ENCODE measurements at regions not wholly inside any gene's neighbourhood (a gene's known extent, or its start where the extent isn't known, plus 50 kb on each side); places are given as distances from the start of the nearest gene placed in this dataset.
"Not testable (repeated sequence)": the region's sequence is repeated elsewhere in the genome, so short reads cannot be mapped to it uniquely, and the experiment has no call there.

DNA sequence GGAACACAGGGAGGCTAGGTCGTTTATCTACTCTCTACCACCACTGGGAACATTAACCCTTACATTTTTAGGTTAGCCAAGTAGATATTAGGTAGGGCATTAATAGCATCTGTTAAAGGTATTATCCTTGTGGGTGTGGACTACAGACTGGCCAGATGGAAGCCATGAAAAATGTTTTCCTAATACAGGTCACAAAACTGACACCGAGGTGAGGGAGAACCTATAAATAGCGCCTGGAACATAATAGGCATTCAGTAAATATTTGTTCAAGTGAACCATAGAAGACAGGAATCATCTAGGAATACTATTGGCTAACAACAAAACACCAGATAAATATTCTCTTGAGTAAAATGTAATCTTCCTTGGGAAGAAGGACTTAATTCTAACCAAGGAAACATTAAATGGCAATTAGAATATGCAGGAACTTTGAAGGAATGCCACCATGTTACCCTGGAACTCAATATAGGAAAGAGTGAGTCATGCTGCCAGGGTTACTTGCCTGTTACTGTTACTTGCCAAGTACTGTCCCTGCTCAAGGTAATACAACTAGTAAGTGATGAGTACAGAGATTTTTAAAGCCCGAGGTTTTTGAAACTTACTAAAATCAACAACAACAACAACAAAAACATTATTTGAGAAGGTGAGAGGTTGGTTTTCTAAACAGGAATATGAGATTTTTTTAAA is 79.0 kb downstream of the SOX3 start:
- Histone ChIP-seq H3K36me3 (ENCODE audit: control insufficient read depth in 4 of 4, insufficient read depth in 3 of 4, low read depth in 1 of 4, low read length in 3 of 4) (no peaks in the 10 kb centered on the region), H3K9ac (ENCODE audit: low read depth in 1 of 2, low read length in 2 of 2) (no peak overlapping the region), H3K9me3 (ENCODE audit: control insufficient read depth in 4 of 4, low read length in 3 of 4) (no peaks in the 10 kb centered on the region), H3K27me3 (ENCODE audit: control insufficient read depth in 4 of 4, insufficient read depth in 4 of 4, low read length in 3 of 4) (peaks cover 0 to 2% (median 0%) of the 10 kb centered on the region in 4 donors), H3K4me3 (ENCODE audit: low read depth in 1 of 3, low read length in 3 of 3) (no peak overlapping the region), H3K27ac (ENCODE audit: low read depth in 1 of 2, low read length in 2 of 2) (no peak overlapping the region), H3K4me1 (ENCODE audit: control insufficient read depth in 4 of 4, insufficient read depth in 4 of 4, low read length in 3 of 4) (no peaks in the 10 kb centered on the region)
- TF ChIP-seq FOXA2 (IDR thresholded peaks at IDR 0.05) = no peak
- no peak for DNase-seq (ENCODE audit: low spot score)
- 54% methylated on average over 4 of the region's 4 CpGs for WGBS

DNA sequence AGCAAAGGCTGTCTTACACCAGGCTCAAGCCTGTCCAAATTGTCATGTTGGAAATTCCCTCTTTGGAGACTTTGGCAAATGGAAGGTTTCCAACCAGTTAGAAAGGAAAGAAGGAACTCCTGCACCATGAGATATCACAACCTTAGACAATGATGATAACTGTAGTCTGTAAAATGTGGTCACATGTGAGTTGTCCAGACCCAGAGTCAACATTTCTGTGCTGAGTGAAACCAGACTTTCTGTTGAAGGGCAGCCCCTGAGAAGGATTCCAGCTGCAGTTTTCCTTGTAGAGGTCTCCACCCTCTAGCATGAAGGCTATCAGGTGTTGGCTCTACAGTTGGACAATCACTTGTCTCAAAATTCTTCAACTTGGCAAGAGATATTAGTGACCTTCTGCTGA is 82.4 kb downstream of the SOX3 start:
- H3K9me3 ChIP-seq (ENCODE audit: control insufficient read depth in 4 of 4, low read length in 3 of 4) = no peaks in the 10 kb centered on the region
- TF ChIP-seq HNF4A (conservative IDR thresholded peaks at IDR 0.05) (no peak), YY1 (IDR thresholded peaks at IDR 0.05) (no peak), HNF4G (IDR thresholded peaks at IDR 0.05) (no peak), FOXA1 (IDR thresholded peaks at IDR 0.05) (no peak)
- no peaks in the 10 kb centered on the region for H3K4me1 ChIP-seq (ENCODE audit: control insufficient read depth in 4 of 4, insufficient read depth in 4 of 4, low read length in 3 of 4)
- peaks cover 0 to 2% (median 0%) of the 10 kb centered on the region in 4 donors for H3K27me3 ChIP-seq (ENCODE audit: control insufficient read depth in 4 of 4, insufficient read depth in 4 of 4, low read length in 3 of 4)
- no peak overlapping the region for H3K4me3 ChIP-seq (ENCODE audit: low read depth in 1 of 3, low read length in 3 of 3)
- no peak overlapping the region for H3K9ac ChIP-seq (ENCODE audit: low read depth in 1 of 2, low read length in 2 of 2)
- H3K27ac ChIP-seq (ENCODE audit: low read depth in 1 of 2, low read length in 2 of 2) = no peak overlapping the region
- no peak for DNase-seq (ENCODE audit: low spot score)
- no peaks in the 10 kb centered on the region for H3K36me3 ChIP-seq (ENCODE audit: control insufficient read depth in 4 of 4, insufficient read depth in 3 of 4, low read depth in 1 of 4, low read length in 3 of 4)

DNA sequence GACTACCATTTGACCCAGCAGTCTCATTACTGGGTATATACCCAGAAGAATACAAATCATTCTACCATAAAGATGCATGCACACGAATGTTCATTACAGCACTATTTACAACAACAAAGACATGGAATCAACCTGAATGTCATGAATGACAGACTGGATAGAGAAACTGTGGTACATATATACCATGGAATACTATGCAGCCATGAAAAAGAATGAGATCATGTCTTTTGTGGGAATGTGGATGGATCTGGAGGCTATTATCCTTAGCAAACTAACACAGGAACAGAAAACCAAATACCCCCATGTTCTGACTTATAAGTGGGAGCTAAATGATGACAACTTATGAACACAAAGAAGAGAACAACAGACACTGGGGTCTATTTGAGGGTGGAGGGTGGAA is 102.7 kb downstream of the SOX3 start:
- not testable (repeated sequence) for H3K9ac ChIP-seq (ENCODE audit: low read depth in 1 of 2, low read length in 2 of 2); DNase-seq (ENCODE audit: low spot score); H3K27me3 ChIP-seq (ENCODE audit: control insufficient read depth in 4 of 4, insufficient read depth in 4 of 4, low read length in 3 of 4); H3K9me3 ChIP-seq (ENCODE audit: control insufficient read depth in 4 of 4, low read length in 3 of 4); H3K4me1 ChIP-seq (ENCODE audit: control insufficient read depth in 4 of 4, insufficient read depth in 4 of 4, low read length in 3 of 4); H3K4me3 ChIP-seq (ENCODE audit: low read depth in 1 of 3, low read length in 3 of 3); H3K36me3 ChIP-seq (ENCODE audit: control insufficient read depth in 4 of 4, insufficient read depth in 3 of 4, low read depth in 1 of 4, low read length in 3 of 4); H3K27ac ChIP-seq (ENCODE audit: low read depth in 1 of 2, low read length in 2 of 2)
- 79% methylated on average over 1 of the region's 1 CpG for WGBS

DNA sequence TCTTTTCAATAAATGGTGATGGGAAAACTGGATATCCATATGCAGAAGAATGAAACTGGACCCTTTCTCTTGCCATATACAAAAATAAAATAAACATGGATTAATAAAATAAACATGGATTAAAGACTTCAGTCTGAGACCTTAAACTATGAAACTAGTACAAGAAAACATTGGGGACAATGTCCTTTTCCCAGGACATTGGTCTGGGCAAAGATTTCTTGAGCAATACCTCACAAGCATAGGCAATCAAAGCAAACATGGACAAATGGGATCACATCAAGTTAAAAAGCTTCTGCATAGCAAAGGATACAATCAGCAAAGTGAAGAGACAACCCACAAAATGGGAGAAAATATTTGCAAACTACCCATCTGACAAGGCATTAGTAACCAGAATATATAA is 108.5 kb downstream of the SOX3 start:
- not testable (repeated sequence) for DNase-seq (ENCODE audit: low spot score); H3K36me3 ChIP-seq (ENCODE audit: control insufficient read depth in 4 of 4, insufficient read depth in 3 of 4, low read depth in 1 of 4, low read length in 3 of 4); H3K4me3 ChIP-seq (ENCODE audit: low read depth in 1 of 3, low read length in 3 of 3); H3K9me3 ChIP-seq (ENCODE audit: control insufficient read depth in 4 of 4, low read length in 3 of 4); H3K4me1 ChIP-seq (ENCODE audit: control insufficient read depth in 4 of 4, insufficient read depth in 4 of 4, low read length in 3 of 4); H3K27ac ChIP-seq (ENCODE audit: low read depth in 1 of 2, low read length in 2 of 2); H3K9ac ChIP-seq (ENCODE audit: low read depth in 1 of 2, low read length in 2 of 2); H3K27me3 ChIP-seq (ENCODE audit: control insufficient read depth in 4 of 4, insufficient read depth in 4 of 4, low read length in 3 of 4)
- TF ChIP-seq HNF4G (IDR thresholded peaks at IDR 0.05) = peak; percentile 17
- peak; percentile 58 to 74 for TF ChIP-seq HNF4A (conservative IDR thresholded peaks at IDR 0.05)
- peak in 1 of 2 donors; percentile 45 for TF ChIP-seq RXRA (IDR thresholded peaks at IDR 0.05)
- TF ChIP-seq, protein P1, sequence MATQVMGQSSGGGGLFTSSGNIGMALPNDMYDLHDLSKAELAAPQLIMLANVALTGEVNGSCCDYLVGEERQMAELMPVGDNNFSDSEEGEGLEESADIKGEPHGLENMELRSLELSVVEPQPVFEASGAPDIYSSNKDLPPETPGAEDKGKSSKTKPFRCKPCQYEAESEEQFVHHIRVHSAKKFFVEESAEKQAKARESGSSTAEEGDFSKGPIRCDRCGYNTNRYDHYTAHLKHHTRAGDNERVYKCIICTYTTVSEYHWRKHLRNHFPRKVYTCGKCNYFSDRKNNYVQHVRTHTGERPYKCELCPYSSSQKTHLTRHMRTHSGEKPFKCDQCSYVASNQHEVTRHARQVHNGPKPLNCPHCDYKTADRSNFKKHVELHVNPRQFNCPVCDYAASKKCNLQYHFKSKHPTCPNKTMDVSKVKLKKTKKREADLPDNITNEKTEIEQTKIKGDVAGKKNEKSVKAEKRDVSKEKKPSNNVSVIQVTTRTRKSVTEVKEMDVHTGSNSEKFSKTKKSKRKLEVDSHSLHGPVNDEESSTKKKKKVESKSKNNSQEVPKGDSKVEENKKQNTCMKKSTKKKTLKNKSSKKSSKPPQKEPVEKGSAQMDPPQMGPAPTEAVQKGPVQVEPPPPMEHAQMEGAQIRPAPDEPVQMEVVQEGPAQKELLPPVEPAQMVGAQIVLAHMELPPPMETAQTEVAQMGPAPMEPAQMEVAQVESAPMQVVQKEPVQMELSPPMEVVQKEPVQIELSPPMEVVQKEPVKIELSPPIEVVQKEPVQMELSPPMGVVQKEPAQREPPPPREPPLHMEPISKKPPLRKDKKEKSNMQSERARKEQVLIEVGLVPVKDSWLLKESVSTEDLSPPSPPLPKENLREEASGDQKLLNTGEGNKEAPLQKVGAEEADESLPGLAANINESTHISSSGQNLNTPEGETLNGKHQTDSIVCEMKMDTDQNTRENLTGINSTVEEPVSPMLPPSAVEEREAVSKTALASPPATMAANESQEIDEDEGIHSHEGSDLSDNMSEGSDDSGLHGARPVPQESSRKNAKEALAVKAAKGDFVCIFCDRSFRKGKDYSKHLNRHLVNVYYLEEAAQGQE (IDR thresholded peaks at IDR 0.05) = peak; percentile 26
